DOHH2 (cell line): ENCODE measurements at regions not wholly inside any gene's neighbourhood (a gene's known extent, or its start where the extent isn't known, plus 50 kb on each side); places are given as distances from the start of the nearest gene placed in this dataset.

Experiments
- CTCF ChIP-seq: fragments of 200-600 bp; sonication (generic); IDR thresholded peaks from one replicate; pipeline ENCODE4 v1.5.1; 2014; ENCODE audit warnings: antibody characterized with exemption, mild to moderate bottlenecking, low read depth, low read length; ENCODE audit not compliant: poor library complexity, severe bottlenecking
- EZH2phosphoT487 ChIP-seq: fragments of 200-600 bp; sonication (generic); IDR thresholded peaks from 2 replicates; pipeline ENCODE4 v1.6.1; 2017; ENCODE audit warnings: borderline replicate concordance, mild to moderate bottlenecking, antibody characterized with exemption, low read length, moderate library complexity, mixed read lengths

- TF ChIP-seq CTCF, result no peak
- TF ChIP-seq EZH2phosphoT487, result no peak
Measured at GRCh38 chr3:168427835-168428475, 332.2 kb upstream of the GOLIM4 start.
